Stomach (tissue), 8 donors: ENCODE measurements at regions not wholly inside any gene's neighbourhood (a gene's known extent, or its start where the extent isn't known, plus 50 kb on each side); places are given as distances from the start of the nearest gene placed in this dataset.

Experiments used
- DNase-seq, 2 donors: peaks; one replicate each; pipeline versions ENCODE4 v3.0.0 to v3.0.0-alpha.2; 2013 to 2019
- H3K27ac ChIP-seq, 5 donors: fragments of 200-600 bp in 4 of 5; sonication (generic) in 4 of 5; one replicate each; pipeline ENCODE4 v1.5.1; 2013 to 2019; ENCODE audit warnings: mild to moderate bottlenecking in 1 of 5, moderate library complexity in 1 of 5
- H3K27me3 ChIP-seq, 3 donors: fragments of 200-600 bp; sonication (generic); one replicate each; pipeline ENCODE4 v1.5.1; 2017 to 2019; ENCODE audit warnings: mixed run types in 1 of 3
- H3K36me3 ChIP-seq, 4 donors: fragments of 200-600 bp; sonication (generic); 1 replicate in 3 of 4; 2 replicates in 1 of 4; pipeline ENCODE4 v1.5.1; 2016 to 2019
- H3K4me1 ChIP-seq, 4 donors: fragments of 200-600 bp; sonication (generic); one replicate each; pipeline ENCODE4 v1.5.1; 2016 to 2019
- H3K4me3 ChIP-seq, 4 donors: fragments of 200-600 bp; sonication (generic) in 3 of 4; one replicate each; pipeline ENCODE4 v1.5.1; 2016 to 2019; ENCODE audit warnings: mild to moderate bottlenecking in 1 of 4
- H3K9me3 ChIP-seq, 4 donors: fragments of 200-600 bp; sonication (generic); one replicate each; pipeline ENCODE4 v1.5.1; 2016 to 2019
- EP300 ChIP-seq: sonication (generic); formaldehyde crosslinking; IDR thresholded peaks from one replicate; pipeline ENCODE4 v1.6.1; 2017; ENCODE audit warnings: antibody characterized with exemption
- POLR2A ChIP-seq, 4 donors: fragments of 450-650 bp; IDR thresholded peaks; one replicate each; pipeline ENCODE4 v1.6.1; 2016; ENCODE audit warnings: antibody characterized with exemption in 4 of 4, control low read depth in 2 of 4, mild to moderate bottlenecking in 1 of 4, moderate library complexity in 1 of 4
- POLR2AphosphoS5 ChIP-seq, 3 donors: sonication (generic); formaldehyde crosslinking; IDR thresholded peaks; one replicate each; pipeline ENCODE4 v1.6.1; 2016; ENCODE audit warnings: antibody characterized with exemption in 3 of 3
- WGBS, 5 donors: extraction: QIAGEN DNeasy Blood & Tissue Kit in 3 of 5; methylation state at CpG; one replicate each; pipeline versions ENCODE4 v1.1.5 to v1.1.7; 2013 to 2018; 5-methylcytosine and 5-hydroxymethylcytosine counted together
- intact Hi-C: fragments of 100-400 bp; cut with DNase I; formaldehyde crosslinking; loops from one replicate; pipeline ENCODE4 v1.15.1; 2023; ENCODE audit warnings: low total_unique reads
- TF ChIP-seq, protein P1 (sequence below), 7 experiments: fragments of 450-650 bp in 4 of 7; fragments of 200-600 bp in 3 of 7; sonication (generic) in 3 of 7; IDR thresholded peaks; one replicate each; pipeline ENCODE4 v1.5.1; 2016 to 2019; ENCODE audit warnings: antibody characterized with exemption in 7 of 7, control low read depth in 2 of 7, mild to moderate bottlenecking in 1 of 7
- donor health status: healthy with polysubstance abuse.
- donor health status: Bipolar disorder and iron deficiency.
- donor health status: healthy.

DNA sequence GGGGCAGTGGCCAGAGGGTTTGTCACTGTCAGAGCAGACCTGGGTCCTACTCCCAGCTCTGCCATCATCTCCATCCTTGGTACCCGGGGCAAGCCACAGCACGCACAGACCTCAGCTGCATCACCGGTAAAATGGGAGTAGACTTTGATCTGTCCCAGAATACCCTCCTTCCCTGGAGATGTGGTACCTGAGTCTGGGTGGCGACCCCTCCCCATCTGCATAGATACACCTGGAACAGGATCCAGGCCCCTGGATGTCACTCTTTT is 64.0 kb downstream of the ZFP36L2 start:
- TF ChIP-seq EP300 (no peak), POLR2AphosphoS5 (IDR thresholded peaks at IDR 0.05) (no peak), POLR2A (IDR thresholded peaks at IDR 0.05) (no peak)
- TF ChIP-seq, protein P1, sequence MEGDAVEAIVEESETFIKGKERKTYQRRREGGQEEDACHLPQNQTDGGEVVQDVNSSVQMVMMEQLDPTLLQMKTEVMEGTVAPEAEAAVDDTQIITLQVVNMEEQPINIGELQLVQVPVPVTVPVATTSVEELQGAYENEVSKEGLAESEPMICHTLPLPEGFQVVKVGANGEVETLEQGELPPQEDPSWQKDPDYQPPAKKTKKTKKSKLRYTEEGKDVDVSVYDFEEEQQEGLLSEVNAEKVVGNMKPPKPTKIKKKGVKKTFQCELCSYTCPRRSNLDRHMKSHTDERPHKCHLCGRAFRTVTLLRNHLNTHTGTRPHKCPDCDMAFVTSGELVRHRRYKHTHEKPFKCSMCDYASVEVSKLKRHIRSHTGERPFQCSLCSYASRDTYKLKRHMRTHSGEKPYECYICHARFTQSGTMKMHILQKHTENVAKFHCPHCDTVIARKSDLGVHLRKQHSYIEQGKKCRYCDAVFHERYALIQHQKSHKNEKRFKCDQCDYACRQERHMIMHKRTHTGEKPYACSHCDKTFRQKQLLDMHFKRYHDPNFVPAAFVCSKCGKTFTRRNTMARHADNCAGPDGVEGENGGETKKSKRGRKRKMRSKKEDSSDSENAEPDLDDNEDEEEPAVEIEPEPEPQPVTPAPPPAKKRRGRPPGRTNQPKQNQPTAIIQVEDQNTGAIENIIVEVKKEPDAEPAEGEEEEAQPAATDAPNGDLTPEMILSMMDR (IDR thresholded peaks at IDR 0.05), result no peak
- no peak for DNase-seq
- intact Hi-C loops, result no loop called here
- Histone ChIP-seq H3K4me1 (peaks cover 58 to 66% (median 62%) of the 10 kb centered on the region in 4 donors), H3K27me3 (no peaks in the 10 kb centered on the region), H3K27ac (peak overlapping the region; percentile 42 to 94 (median 90)), H3K4me3 (no peak overlapping the region), H3K9me3 (no peaks in the 10 kb centered on the region), H3K36me3 (no peaks in the 10 kb centered on the region)
- 76 to 98% (median 93%) methylated on average over 4 of the region's 4 CpGs for WGBS, 5 donors

GRCh38 chr2:43161650-43162510 is 64.5 kb downstream of the ZFP36L2 start:
- H3K27ac ChIP-seq, result peak overlapping the region; percentile 72 to 94 (median 90)
- no peak for TF ChIP-seq EP300
- peak in 2 of 3 donors; percentile 45 to 53 for TF ChIP-seq POLR2AphosphoS5 (IDR thresholded peaks at IDR 0.05)
- 40 to 66% (median 46%) methylated on average over 7 to 15 of the region's 15 CpGs for WGBS, 5 donors
- DNase-seq, result peak; percentile 72 to 81
- H3K4me3 ChIP-seq, result no peak overlapping the region
- H3K4me1 ChIP-seq, result peaks cover 60 to 71% (median 65%) of the 10 kb centered on the region in 4 donors
- no peaks in the 10 kb centered on the region for H3K36me3 ChIP-seq
- H3K9me3 ChIP-seq, result no peaks in the 10 kb centered on the region
- intact Hi-C loops, result no loop called here
- no peaks in the 10 kb centered on the region for H3K27me3 ChIP-seq

DNA sequence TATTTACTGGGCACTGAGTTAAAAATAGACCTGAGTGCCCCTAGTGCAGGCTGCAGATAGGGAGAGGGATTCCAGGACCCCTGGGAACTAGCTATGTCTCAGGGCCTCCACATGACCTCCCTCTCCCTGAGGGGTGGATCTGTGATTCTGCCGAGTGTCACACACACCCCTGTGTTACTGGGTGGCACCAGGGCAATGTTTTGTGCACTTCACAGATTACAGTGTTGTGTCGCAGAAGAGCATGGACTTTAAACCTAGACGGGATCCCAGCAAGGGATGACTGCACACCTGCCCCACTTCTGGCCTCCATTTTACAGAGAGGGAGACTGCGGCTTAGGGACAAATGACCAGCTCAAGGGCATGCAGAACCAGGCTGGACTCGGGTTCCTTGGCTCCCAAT is 65.6 kb downstream of the ZFP36L2 start:
- Histone ChIP-seq H3K4me3 (no peak overlapping the region), H3K36me3 (no peaks in the 10 kb centered on the region), H3K4me1 (peaks cover 63 to 81% (median 69%) of the 10 kb centered on the region in 4 donors), H3K27me3 (no peaks in the 10 kb centered on the region), H3K27ac (peak overlapping the region; percentile 71 to 94 (median 90)), H3K9me3 (no peaks in the 10 kb centered on the region)
- TF ChIP-seq, protein P1 (IDR thresholded peaks at IDR 0.05), result no peak
- peak in 1 of 3 donors; percentile 29 for TF ChIP-seq POLR2AphosphoS5 (IDR thresholded peaks at IDR 0.05)
- intact Hi-C loops, result no loop called here
- peak; percentile 38 to 74 for DNase-seq
- 43 to 79% (median 60%) methylated on average over 5 of the region's 5 CpGs for WGBS, 5 donors

- intact Hi-C loops, result no loop called here
- no peaks in the 10 kb centered on the region for H3K36me3 ChIP-seq
- H3K27me3 ChIP-seq, result no peaks in the 10 kb centered on the region
- no peak overlapping the region for H3K4me3 ChIP-seq
- H3K27ac ChIP-seq, result peak overlapping the region; percentile 71 to 94 (median 90)
- H3K9me3 ChIP-seq, result no peaks in the 10 kb centered on the region
- TF ChIP-seq POLR2A (IDR thresholded peaks at IDR 0.05) (no peak), POLR2AphosphoS5 (IDR thresholded peaks at IDR 0.05) (no peak), EP300 (no peak)
- TF ChIP-seq, protein P1 (IDR thresholded peaks at IDR 0.05), result no peak
- no peak for DNase-seq
- WGBS, 5 donors, result 53 to 70% (median 66%) methylated on average over 7 of the region's 7 CpGs
- peaks cover 65 to 86% (median 70%) of the 10 kb centered on the region in 4 donors for H3K4me1 ChIP-seq
These were observed 66.6 kb downstream of the ZFP36L2 start for GRCh38 chr2:43159797-43160196.
